ENCODE measurements at regions not wholly inside any gene's neighbourhood (a gene's known extent, or its start where the extent isn't known, plus 50 kb on each side); places are given as distances from the start of the nearest gene placed in this dataset.
A peak's percentile ranks its signal among the peaks of the same experiment; 100 is the strongest.

- no peak overlapping the region for H3K4me3 ChIP-seq (ENCODE audit: low read length)
- DNase-seq (ENCODE audit: low read depth) = no peak
- TF ChIP-seq CTCF (IDR thresholded peaks at IDR 0.05; ENCODE audit: insufficient read depth, low read depth, low read length, missing control alignments) = no peak
Measured at GRCh38 chr14:66092206-66092605, 394.0 kb upstream of the CCDC196 start.

- TF ChIP-seq CTCF (IDR thresholded peaks at IDR 0.05; ENCODE audit: insufficient read depth, low read depth, low read length, missing control alignments) = no peak
- H3K4me3 ChIP-seq (ENCODE audit: low read length) = no peak overlapping the region
- DNase-seq (ENCODE audit: low read depth) = no peak
Measured at GRCh38 chr14:66092748-66093147, 393.4 kb upstream of the CCDC196 start.

GRCh38 chr14:66094001-66094727 is 392.0 kb upstream of the CCDC196 start:
- no peak for TF ChIP-seq CTCF (IDR thresholded peaks at IDR 0.05; ENCODE audit: insufficient read depth, low read depth, low read length, missing control alignments)
- H3K4me3 ChIP-seq (ENCODE audit: low read length) = no peak overlapping the region
- no peak for DNase-seq (ENCODE audit: low read depth)

- H3K4me3 ChIP-seq (ENCODE audit: low read length) = no peak overlapping the region
- DNase-seq (ENCODE audit: low read depth) = no peak
- no peak for TF ChIP-seq CTCF (IDR thresholded peaks at IDR 0.05; ENCODE audit: insufficient read depth, low read depth, low read length, missing control alignments)
Measured at GRCh38 chr14:66099451-66099850, 386.7 kb upstream of the CCDC196 start.

- DNase-seq (ENCODE audit: low read depth) = no peak
- no peak overlapping the region for H3K4me3 ChIP-seq (ENCODE audit: low read length)
- TF ChIP-seq CTCF (IDR thresholded peaks at IDR 0.05; ENCODE audit: insufficient read depth, low read depth, low read length, missing control alignments) = no peak
Measured at GRCh38 chr14:66099931-66100330, 386.2 kb upstream of the CCDC196 start.

GRCh38 chr14:66101662-66102061 is 384.5 kb upstream of the CCDC196 start:
- no peak for TF ChIP-seq CTCF (IDR thresholded peaks at IDR 0.05; ENCODE audit: insufficient read depth, low read depth, low read length, missing control alignments)
- no peak for DNase-seq (ENCODE audit: low read depth)
- no peak overlapping the region for H3K4me3 ChIP-seq (ENCODE audit: low read length)

GRCh38 chr14:66104486-66104885 is 381.7 kb upstream of the CCDC196 start:
- no peak overlapping the region for H3K4me3 ChIP-seq (ENCODE audit: low read length)
- peak; percentile 24 for DNase-seq (ENCODE audit: low read depth)
- no peak for TF ChIP-seq CTCF (IDR thresholded peaks at IDR 0.05; ENCODE audit: insufficient read depth, low read depth, low read length, missing control alignments)

Measured in epithelial cell of esophagus (primary cell).